ENCODE measurements at regions not wholly inside any gene's neighbourhood (a gene's known extent, or its start where the extent isn't known, plus 50 kb on each side); places are given as distances from the start of the nearest gene placed in this dataset.
A peak's percentile ranks its signal among the peaks of the same experiment; 100 is the strongest.

DNA sequence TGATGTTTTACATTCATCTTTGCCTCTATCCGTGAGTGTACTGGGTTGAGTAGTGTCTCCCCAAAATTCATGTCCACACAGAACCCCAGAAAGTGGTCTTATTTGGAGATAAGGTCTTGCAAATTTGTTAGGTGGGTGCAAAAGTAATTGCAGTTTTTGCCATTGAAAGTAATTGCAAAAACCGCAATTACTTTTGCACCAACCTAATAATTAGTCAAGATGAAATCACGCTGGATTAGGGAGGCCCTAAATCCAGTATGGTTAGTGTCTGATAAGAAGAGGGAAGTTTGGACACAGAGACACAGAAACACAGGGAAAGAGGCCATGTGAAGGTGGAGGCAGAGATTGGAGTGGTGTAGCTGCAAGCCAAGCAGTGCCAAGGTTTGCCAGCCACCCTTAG is 57.8 kb upstream of the SPRED2 start:
- TF ChIP-seq, protein P1, sequence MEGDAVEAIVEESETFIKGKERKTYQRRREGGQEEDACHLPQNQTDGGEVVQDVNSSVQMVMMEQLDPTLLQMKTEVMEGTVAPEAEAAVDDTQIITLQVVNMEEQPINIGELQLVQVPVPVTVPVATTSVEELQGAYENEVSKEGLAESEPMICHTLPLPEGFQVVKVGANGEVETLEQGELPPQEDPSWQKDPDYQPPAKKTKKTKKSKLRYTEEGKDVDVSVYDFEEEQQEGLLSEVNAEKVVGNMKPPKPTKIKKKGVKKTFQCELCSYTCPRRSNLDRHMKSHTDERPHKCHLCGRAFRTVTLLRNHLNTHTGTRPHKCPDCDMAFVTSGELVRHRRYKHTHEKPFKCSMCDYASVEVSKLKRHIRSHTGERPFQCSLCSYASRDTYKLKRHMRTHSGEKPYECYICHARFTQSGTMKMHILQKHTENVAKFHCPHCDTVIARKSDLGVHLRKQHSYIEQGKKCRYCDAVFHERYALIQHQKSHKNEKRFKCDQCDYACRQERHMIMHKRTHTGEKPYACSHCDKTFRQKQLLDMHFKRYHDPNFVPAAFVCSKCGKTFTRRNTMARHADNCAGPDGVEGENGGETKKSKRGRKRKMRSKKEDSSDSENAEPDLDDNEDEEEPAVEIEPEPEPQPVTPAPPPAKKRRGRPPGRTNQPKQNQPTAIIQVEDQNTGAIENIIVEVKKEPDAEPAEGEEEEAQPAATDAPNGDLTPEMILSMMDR (conservative IDR thresholded peaks at IDR 0.05; ENCODE audit: low read depth, low read length) = no peak
- no peak for TF ChIP-seq EZH2 (IDR thresholded peaks at IDR 0.05; ENCODE audit: borderline replicate concordance, low read depth, low read length, poor library complexity, severe bottlenecking)
- ChIA-PET POLR2A (ENCODE audit: low non-redundant PET) (no interaction called here), CTCF (no interaction called here)
- intact Hi-C loops (cut with micrococcal nuclease; ENCODE audit: unreplicated experiment) = no loop called here
- no peak for DNase-seq (ENCODE audit: low spot score)
- H3K36me3 ChIP-seq (ENCODE audit: insufficient read depth, low read length, poor library complexity, severe bottlenecking) = no peaks in the 10 kb centered on the region
- H3K27me3 ChIP-seq (replicated peaks; ENCODE audit: insufficient read depth, low read depth, low read length, poor library complexity) = no peaks in the 10 kb centered on the region
- no peak overlapping the region for H3K27ac ChIP-seq (ENCODE audit: low read depth, low read length, poor library complexity, severe bottlenecking)
- no peaks in the 10 kb centered on the region for H3K9me3 ChIP-seq (ENCODE audit: low read depth, low read length, poor library complexity, severe bottlenecking)
- BruUV-seq (replicated peaks) = no TSS peak
- no peaks in the 10 kb centered on the region for H3K4me1 ChIP-seq (ENCODE audit: insufficient read depth, low read length, poor library complexity, severe bottlenecking)
- H3K4me3 ChIP-seq (ENCODE audit: low read depth, low read length, poor library complexity, severe bottlenecking) = no peak overlapping the region

DNA sequence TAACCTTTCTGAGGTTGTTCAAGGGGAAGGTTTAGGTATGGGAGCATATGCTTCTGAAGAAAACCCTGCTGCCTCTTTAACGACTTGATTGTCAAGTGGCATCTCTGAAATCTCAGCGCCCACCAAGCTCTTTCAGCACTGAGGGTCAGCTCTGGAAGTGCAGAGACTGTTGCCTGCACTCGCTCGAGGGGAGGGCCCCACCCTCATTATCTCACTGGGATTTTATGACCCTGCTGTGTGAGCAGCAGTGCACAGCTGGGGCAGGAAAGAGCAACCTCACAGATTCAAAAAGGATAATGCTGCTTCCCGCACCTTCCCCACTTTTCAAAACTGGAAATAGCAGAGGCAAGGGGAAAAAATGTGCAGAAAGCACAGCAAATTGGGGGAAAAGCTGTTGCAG is 56.9 kb upstream of the SPRED2 start:
- DNase-seq (ENCODE audit: low spot score) = peak; percentile 63
- Histone ChIP-seq H3K27me3 (replicated peaks; ENCODE audit: insufficient read depth, low read depth, low read length, poor library complexity) (no peaks in the 10 kb centered on the region), H3K4me3 (ENCODE audit: low read depth, low read length, poor library complexity, severe bottlenecking) (no peak overlapping the region), H3K4me1 (ENCODE audit: insufficient read depth, low read length, poor library complexity, severe bottlenecking) (no peaks in the 10 kb centered on the region), H3K27ac (ENCODE audit: low read depth, low read length, poor library complexity, severe bottlenecking) (no peak overlapping the region), H3K36me3 (ENCODE audit: insufficient read depth, low read length, poor library complexity, severe bottlenecking) (no peaks in the 10 kb centered on the region), H3K9me3 (ENCODE audit: low read depth, low read length, poor library complexity, severe bottlenecking) (no peaks in the 10 kb centered on the region)
- intact Hi-C loops (cut with micrococcal nuclease; ENCODE audit: unreplicated experiment) = no loop called here
- BruUV-seq (replicated peaks) = no TSS peak
- CTCF ChIA-PET = no interaction called here
- no peak for TF ChIP-seq EZH2 (IDR thresholded peaks at IDR 0.05; ENCODE audit: borderline replicate concordance, low read depth, low read length, poor library complexity, severe bottlenecking)
- TF ChIP-seq, protein P1 (conservative IDR thresholded peaks at IDR 0.05; ENCODE audit: low read depth, low read length) = no peak
- POLR2A ChIA-PET (ENCODE audit: low non-redundant PET) = interaction anchor here (0.7 kb wide), 1 partner anchor 140 kb away, joined by 3 read pairs; no protein-coding TSS in a partner anchor

DNA sequence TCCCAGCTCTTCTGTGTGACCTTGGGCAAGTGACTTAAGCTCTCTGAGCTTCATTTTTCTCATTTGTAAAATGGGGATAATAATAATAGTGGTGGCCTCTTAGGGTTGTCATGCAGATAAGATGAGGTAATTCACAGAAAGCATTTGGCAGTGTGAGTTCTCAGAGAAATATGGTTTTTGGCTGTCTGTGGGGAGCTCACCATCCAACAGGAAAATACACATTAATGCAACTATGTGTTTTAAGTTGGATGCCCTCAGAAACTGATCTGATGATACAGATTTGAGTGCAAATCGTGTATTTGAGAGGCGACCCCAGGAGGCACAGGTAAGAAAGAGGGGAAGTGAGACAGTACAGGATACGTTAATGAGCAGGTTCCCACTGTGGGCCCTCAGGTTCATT is 56.1 kb upstream of the SPRED2 start:
- DNase-seq (ENCODE audit: low spot score) = no peak
- no TSS peak for BruUV-seq (replicated peaks)
- no peaks in the 10 kb centered on the region for H3K4me1 ChIP-seq (ENCODE audit: insufficient read depth, low read length, poor library complexity, severe bottlenecking)
- TF ChIP-seq, protein P1 (conservative IDR thresholded peaks at IDR 0.05; ENCODE audit: low read depth, low read length) = no peak
- TF ChIP-seq EZH2 (IDR thresholded peaks at IDR 0.05; ENCODE audit: borderline replicate concordance, low read depth, low read length, poor library complexity, severe bottlenecking) = no peak
- H3K27ac ChIP-seq (ENCODE audit: low read depth, low read length, poor library complexity, severe bottlenecking) = no peak overlapping the region
- no peak overlapping the region for H3K4me3 ChIP-seq (ENCODE audit: low read depth, low read length, poor library complexity, severe bottlenecking)
- intact Hi-C loops (cut with micrococcal nuclease; ENCODE audit: unreplicated experiment) = no loop called here
- H3K27me3 ChIP-seq (replicated peaks; ENCODE audit: insufficient read depth, low read depth, low read length, poor library complexity) = no peaks in the 10 kb centered on the region
- H3K36me3 ChIP-seq (ENCODE audit: insufficient read depth, low read length, poor library complexity, severe bottlenecking) = no peaks in the 10 kb centered on the region
- ChIA-PET CTCF (no interaction called here), POLR2A (ENCODE audit: low non-redundant PET) (no interaction called here)
- no peaks in the 10 kb centered on the region for H3K9me3 ChIP-seq (ENCODE audit: low read depth, low read length, poor library complexity, severe bottlenecking)
